Fibroblast of mammary gland (primary cell): ENCODE measurements at regions not wholly inside any gene's neighbourhood (a gene's known extent, or its start where the extent isn't known, plus 50 kb on each side); places are given as distances from the start of the nearest gene placed in this dataset.

Experiments
- DNase-seq: peaks from one replicate; pipeline ENCODE4 v3.0.0-alpha.2; 2010; ENCODE audit warnings: low read depth
- H3K4me3 ChIP-seq: 2 replicates; pipeline ENCODE4 v1.5.1; 2011; ENCODE audit warnings: low read depth, mild to moderate bottlenecking, low read length, moderate library complexity; ENCODE audit not compliant: control insufficient read depth
- CTCF ChIP-seq: conservative IDR thresholded peaks from 2 replicates; pipeline ENCODE4 v1.5.1; 2011; ENCODE audit warnings: low read depth, low read length, inconsistent platforms; ENCODE audit not compliant: control insufficient read depth, insufficient read depth

DNA sequence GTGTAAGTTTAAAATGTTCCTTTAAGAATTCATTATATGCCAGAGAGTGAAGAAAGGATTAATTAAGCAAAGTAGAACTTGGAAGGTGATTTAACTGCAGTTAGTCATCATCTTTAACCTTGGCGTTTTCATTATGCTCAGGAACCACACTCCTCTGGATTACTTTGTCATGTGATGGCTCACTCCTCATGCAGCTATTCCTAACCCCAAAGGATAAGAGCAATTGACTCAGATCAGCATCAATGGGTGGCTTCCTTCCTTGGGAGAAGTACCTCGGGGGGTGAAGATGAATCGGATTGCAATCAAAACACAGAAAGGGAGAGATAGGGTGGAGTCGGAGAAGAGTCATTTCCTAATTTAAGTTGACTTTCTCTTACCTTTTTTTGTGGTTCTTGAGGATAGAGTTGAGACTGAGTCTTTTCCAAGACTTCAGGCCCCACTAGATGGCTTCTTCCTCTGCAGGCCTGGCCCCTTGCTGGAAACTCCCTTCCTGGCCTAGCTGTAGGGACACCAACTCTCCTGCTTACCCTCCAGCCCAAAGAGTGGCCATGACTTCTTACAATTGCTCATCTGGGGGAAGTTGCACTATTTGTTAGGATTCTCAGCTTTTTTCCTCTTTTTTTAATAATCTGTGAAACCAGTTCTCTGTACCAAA, 238.6 kb upstream of the DDHD1 start:
- no peak for TF ChIP-seq CTCF
- no peak overlapping the region for H3K4me3 ChIP-seq
- peak; percentile 98 for DNase-seq

DNA sequence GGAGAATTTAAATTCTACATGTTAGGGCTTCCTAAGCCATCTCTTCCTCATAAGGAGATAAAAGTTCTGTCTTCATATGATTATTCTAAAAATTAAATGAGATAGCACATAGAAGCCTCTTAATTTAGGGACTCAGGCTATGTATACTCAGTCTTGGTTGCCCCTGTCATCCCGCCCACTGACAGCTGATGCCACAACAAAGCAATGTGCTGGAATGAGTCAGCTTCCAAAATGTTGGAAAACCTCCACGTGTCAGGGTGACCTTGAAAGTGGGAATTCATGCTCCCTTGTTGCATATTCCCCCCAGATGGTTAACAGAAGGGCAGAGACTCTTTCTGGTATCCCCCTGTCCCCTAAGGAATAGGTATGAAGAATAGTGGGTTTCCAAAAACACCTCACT, 238.0 kb upstream of the DDHD1 start:
- TF ChIP-seq CTCF, result no peak
- no peak overlapping the region for H3K4me3 ChIP-seq
- peak; percentile 93 for DNase-seq

DNA sequence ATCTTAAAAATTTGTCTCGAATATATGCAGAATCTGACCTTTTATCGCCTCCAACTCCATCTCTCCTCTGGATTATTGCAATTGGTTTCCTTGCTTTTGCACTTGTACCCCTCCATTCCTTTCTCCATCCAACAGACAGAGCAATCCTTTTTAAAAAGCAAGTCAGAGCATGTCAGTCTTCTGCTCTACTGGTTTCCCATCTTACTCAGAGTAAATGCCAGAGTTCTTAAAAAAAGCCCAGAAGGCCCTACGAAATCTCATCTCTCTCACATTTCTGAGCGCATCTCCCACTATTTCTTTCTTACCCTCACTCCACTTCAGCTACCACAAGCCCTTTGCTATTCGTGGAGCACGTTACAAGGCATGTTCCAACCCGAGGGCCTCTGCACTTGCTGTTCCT, 236.9 kb upstream of the DDHD1 start:
- no peak for DNase-seq
- TF ChIP-seq CTCF, result no peak
- no peak overlapping the region for H3K4me3 ChIP-seq

DNA sequence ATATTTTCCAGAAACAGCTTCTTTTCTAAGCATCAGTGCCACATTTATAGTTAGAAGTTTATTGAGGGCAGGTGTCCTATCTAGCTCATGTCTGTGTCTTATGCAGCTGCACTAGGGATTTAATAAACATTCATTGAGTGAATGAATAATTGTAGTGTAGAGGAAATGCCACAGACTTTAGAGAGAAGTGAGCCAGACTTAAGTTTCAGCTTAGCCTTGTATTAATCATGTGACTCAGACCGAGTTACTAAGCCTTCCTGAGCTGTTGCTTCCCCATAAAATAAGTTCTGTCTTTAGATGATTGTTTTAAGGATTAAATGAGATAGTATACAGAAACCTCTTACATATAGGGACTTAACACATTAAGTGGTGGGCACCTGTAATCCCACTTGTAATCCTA, 236.1 kb upstream of the DDHD1 start:
- DNase-seq, result peak; percentile 72
- H3K4me3 ChIP-seq, result no peak overlapping the region
- no peak for TF ChIP-seq CTCF

GRCh38 chr14:53386362-53386761, 233.2 kb upstream of the DDHD1 start:
- H3K4me3 ChIP-seq, result no peak overlapping the region
- no peak for DNase-seq
- TF ChIP-seq CTCF, result no peak

GRCh38 chr14:53384536-53384935, 231.4 kb upstream of the DDHD1 start:
- DNase-seq, result no peak
- H3K4me3 ChIP-seq, result no peak overlapping the region
- TF ChIP-seq CTCF, result no peak

DNA sequence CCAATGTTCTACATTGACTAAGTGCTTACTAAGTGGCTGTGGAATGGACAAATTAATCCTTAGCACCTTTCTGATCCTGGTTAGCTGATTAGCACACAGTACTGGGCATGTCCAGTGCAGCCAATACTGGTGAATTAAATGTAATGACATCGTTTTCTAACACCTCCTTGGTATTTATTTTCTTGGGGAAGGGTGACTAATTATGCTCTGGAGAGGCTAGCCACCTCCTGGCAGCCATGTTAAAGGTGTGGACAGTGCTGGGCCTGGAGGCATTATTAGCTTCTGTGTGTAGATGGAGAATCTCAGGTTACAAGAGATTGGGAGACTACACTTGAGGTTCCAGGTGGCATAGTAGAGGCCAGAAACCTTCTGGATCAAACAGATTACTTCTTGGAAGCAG, 230.9 kb upstream of the DDHD1 start:
- no peak overlapping the region for H3K4me3 ChIP-seq
- DNase-seq, result no peak
- no peak for TF ChIP-seq CTCF
